SU-DHL-6 (cell line): ENCODE measurements at regions not wholly inside any gene's neighbourhood (a gene's known extent, or its start where the extent isn't known, plus 50 kb on each side); places are given as distances from the start of the nearest gene placed in this dataset.

Source experiments
- H2AFZ ChIP-seq: fragments of 200-600 bp; sonication (generic); 2 replicates; pipeline ENCODE4 v1.6.1; 2014; ENCODE audit warnings: low read depth, mild to moderate bottlenecking, moderate library complexity, mixed read lengths, antibody characterized with exemption, low read length; ENCODE audit not compliant: severe bottlenecking
- H3F3A ChIP-seq: fragments of 200-600 bp; shearing (Covaris generic); 2 replicates; pipeline ENCODE4 v1.6.0; 2016; ENCODE audit warnings: antibody characterized with exemption, mild to moderate bottlenecking; ENCODE audit not compliant: insufficient read depth
- H3K27ac ChIP-seq: fragments of 200-600 bp; sonication (generic); 2 replicates; pipeline ENCODE4 v1.5.1; 2016; ENCODE audit warnings: low read depth, mild to moderate bottlenecking, low read length, moderate library complexity, mixed read lengths
- H3K27me3 ChIP-seq: fragments of 200-600 bp; sonication (generic), shearing (Covaris generic); 2 replicates; pipeline ENCODE4 v1.6.0; 2014; ENCODE audit warnings: mild to moderate bottlenecking, low read length
- H3K36me3 ChIP-seq: fragments of 200-600 bp; sonication (generic); 2 replicates; pipeline ENCODE4 v1.6.1; 2014; ENCODE audit warnings: mild to moderate bottlenecking, low read length, mixed read lengths
- H3K4me2 ChIP-seq: fragments of 300-600, 200-600 bp; shearing (Covaris generic), sonication (generic); 2 replicates; pipeline ENCODE4 v1.6.0; 2014; ENCODE audit warnings: low read length, low read depth, mild to moderate bottlenecking; ENCODE audit not compliant: poor library complexity, severe bottlenecking
- H3K4me3 ChIP-seq: fragments of 200-600 bp; sonication (generic); 2 replicates; pipeline ENCODE4 v1.5.1; 2014; ENCODE audit warnings: antibody characterized with exemption, low read length, mild to moderate bottlenecking, mixed read lengths; ENCODE audit not compliant: insufficient read depth, poor library complexity, severe bottlenecking
- H3K79me2 ChIP-seq: fragments of 200-600 bp; sonication (generic); 2 replicates; pipeline ENCODE4 v1.6.1; 2014; ENCODE audit warnings: mild to moderate bottlenecking, low read length, moderate library complexity; ENCODE audit not compliant: insufficient read depth
- H3K9ac ChIP-seq: fragments of 200-600 bp; sonication (generic); 2 replicates; pipeline ENCODE4 v1.7.0; 2014; ENCODE audit warnings: mild to moderate bottlenecking, low read length
- H3K9me2 ChIP-seq: fragments of 200-600 bp; sonication (generic); replicated peaks from 2 replicates; pipeline ENCODE4 v1.6.1; 2014; ENCODE audit warnings: low read length; ENCODE audit not compliant: insufficient read depth
- H3K9me3 ChIP-seq: fragments of 200-600 bp; sonication (generic); 2 replicates; pipeline ENCODE4 v1.6.1; 2014; ENCODE audit warnings: low read length, mixed read lengths; ENCODE audit not compliant: insufficient read depth
- H4K20me1 ChIP-seq: fragments of 200-600 bp; sonication (generic); 2 replicates; pipeline ENCODE4 v1.6.1; 2014; ENCODE audit warnings: low read depth, mild to moderate bottlenecking, antibody characterized with exemption, low read length, moderate library complexity, mixed read lengths
- CTCF ChIP-seq: fragments of 200-600 bp; sonication (generic); IDR thresholded peaks from one replicate; pipeline ENCODE4 v1.5.1; 2017; ENCODE audit warnings: antibody characterized with exemption, mild to moderate bottlenecking, low read length, moderate library complexity; ENCODE audit not compliant: insufficient read depth, poor library complexity, severe bottlenecking
- EZH2phosphoT487 ChIP-seq: fragments of 200-600 bp; sonication (generic), shearing (Covaris generic); conservative IDR thresholded peaks from 2 replicates; pipeline ENCODE4 v1.6.1; 2018; ENCODE audit warnings: mild to moderate bottlenecking, antibody characterized with exemption, low read length, moderate library complexity, mixed read lengths

- H2AFZ ChIP-seq: no peak overlapping the region
- no peaks in the 10 kb centered on the region for H3K9me3 ChIP-seq
- H4K20me1 ChIP-seq: no peaks in the 10 kb centered on the region
- no peak overlapping the region for H3K9ac ChIP-seq
- no peak overlapping the region for H3K4me3 ChIP-seq
- no peaks in the 10 kb centered on the region for H3K36me3 ChIP-seq
- H3K27ac ChIP-seq: no peak overlapping the region
- no peak for TF ChIP-seq CTCF
- TF ChIP-seq EZH2phosphoT487: no peak
- H3F3A ChIP-seq: no peaks in the 10 kb centered on the region
- H3K27me3 ChIP-seq: no peaks in the 10 kb centered on the region
- no peaks in the 10 kb centered on the region for H3K79me2 ChIP-seq
- H3K9me2 ChIP-seq: no peaks in the 10 kb centered on the region
- no peak overlapping the region for H3K4me2 ChIP-seq
Measured at GRCh38 chr1:69070660-69071373, 496.9 kb upstream of the LRRC7 start.

DNA sequence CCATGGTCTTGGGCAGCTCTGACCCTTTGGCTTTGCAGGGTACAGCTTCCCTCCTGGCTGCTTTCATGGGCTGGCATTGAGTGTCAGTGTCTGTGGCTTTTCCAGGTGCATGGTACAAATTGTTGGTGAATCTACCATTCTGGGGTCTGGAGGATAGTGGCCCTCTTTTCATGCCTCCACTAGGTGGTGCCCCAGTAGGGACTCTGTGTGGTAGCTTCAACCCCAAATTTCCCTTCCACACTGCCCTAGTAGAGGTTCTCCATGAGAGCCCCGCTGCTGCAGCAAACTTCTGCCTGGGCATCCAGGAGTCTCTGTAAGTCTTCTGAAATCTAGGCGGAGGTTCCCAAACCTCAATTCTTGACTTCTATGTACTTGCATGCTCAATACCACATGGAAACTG, 494.5 kb upstream of the LRRC7 start:
- H3K4me3 ChIP-seq: no peak overlapping the region
- TF ChIP-seq EZH2phosphoT487 (no peak), CTCF (no peak)
- no peak overlapping the region for H3K27ac ChIP-seq
- no peak overlapping the region for H2AFZ ChIP-seq
- no peak overlapping the region for H3K4me2 ChIP-seq
- H3K79me2 ChIP-seq: no peaks in the 10 kb centered on the region
- H3K9ac ChIP-seq: no peak overlapping the region
- no peaks in the 10 kb centered on the region for H3K27me3 ChIP-seq
- H3K9me2 ChIP-seq: no peaks in the 10 kb centered on the region
- H3F3A ChIP-seq: no peaks in the 10 kb centered on the region
- no peaks in the 10 kb centered on the region for H4K20me1 ChIP-seq
- no peaks in the 10 kb centered on the region for H3K9me3 ChIP-seq
- H3K36me3 ChIP-seq: no peaks in the 10 kb centered on the region

GRCh38 chr1:69076631-69077030, 491.1 kb upstream of the LRRC7 start:
- no peak overlapping the region for H3K9ac ChIP-seq
- H3K9me2 ChIP-seq: no peaks in the 10 kb centered on the region
- H3F3A ChIP-seq: no peaks in the 10 kb centered on the region
- no peak overlapping the region for H3K4me2 ChIP-seq
- no peaks in the 10 kb centered on the region for H3K27me3 ChIP-seq
- no peaks in the 10 kb centered on the region for H3K79me2 ChIP-seq
- no peak overlapping the region for H3K27ac ChIP-seq
- H3K4me3 ChIP-seq: no peak overlapping the region
- H3K9me3 ChIP-seq: no peaks in the 10 kb centered on the region
- no peaks in the 10 kb centered on the region for H3K36me3 ChIP-seq
- no peak overlapping the region for H2AFZ ChIP-seq
- H4K20me1 ChIP-seq: no peaks in the 10 kb centered on the region
- TF ChIP-seq EZH2phosphoT487: no peak
- no peak for TF ChIP-seq CTCF
